ENCODE measurements at regions not wholly inside any gene's neighbourhood (a gene's known extent, or its start where the extent isn't known, plus 50 kb on each side); places are given as distances from the start of the nearest gene placed in this dataset.

DNA sequence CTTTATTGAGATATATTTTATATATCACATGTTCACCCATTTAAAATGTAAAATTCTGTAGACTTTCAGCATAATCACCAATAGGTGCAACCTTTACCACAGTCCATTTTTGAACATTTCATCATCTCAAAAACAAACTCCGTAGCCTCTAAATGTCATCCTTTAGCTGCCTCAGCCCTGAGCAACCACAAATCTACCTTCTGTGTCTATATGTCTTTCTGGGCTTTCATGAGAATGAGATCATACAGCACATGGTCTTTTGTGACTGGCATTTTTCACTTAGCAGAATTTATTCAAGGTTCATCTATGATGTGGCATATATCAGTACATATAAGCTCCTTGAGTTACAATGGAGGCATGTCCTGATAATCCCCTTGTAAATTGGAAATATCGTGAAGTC, 320.5 kb downstream of the ETS1 start:
- Histone ChIP-seq H3K27me3 (ENCODE audit: low read length) (no peaks in the 10 kb centered on the region), H3K79me2 (ENCODE audit: low read length) (no peaks in the 10 kb centered on the region), H3K9me3 (ENCODE audit: low read length) (no peaks in the 10 kb centered on the region), H3K9ac (ENCODE audit: low read length) (no peak overlapping the region), H2AFZ (ENCODE audit: low read length) (no peak overlapping the region), H3K9me2 (replicated peaks; ENCODE audit: insufficient read depth, low read length) (no peaks in the 10 kb centered on the region), H3K36me3 (ENCODE audit: insufficient read depth, low read length) (no peaks in the 10 kb centered on the region), H4K20me1 (ENCODE audit: insufficient read depth, low read depth, low read length) (no peaks in the 10 kb centered on the region), H3K27ac (ENCODE audit: low read length) (no peak overlapping the region), H3K4me3 (ENCODE audit: low read length) (no peak overlapping the region), H3K4me2 (ENCODE audit: low read depth, low read length, poor library complexity, severe bottlenecking) (no peak overlapping the region), H3K4me1 (ENCODE audit: low read length) (peaks cover 10% of the 10 kb centered on the region)
- no peak for DNase-seq

DNA sequence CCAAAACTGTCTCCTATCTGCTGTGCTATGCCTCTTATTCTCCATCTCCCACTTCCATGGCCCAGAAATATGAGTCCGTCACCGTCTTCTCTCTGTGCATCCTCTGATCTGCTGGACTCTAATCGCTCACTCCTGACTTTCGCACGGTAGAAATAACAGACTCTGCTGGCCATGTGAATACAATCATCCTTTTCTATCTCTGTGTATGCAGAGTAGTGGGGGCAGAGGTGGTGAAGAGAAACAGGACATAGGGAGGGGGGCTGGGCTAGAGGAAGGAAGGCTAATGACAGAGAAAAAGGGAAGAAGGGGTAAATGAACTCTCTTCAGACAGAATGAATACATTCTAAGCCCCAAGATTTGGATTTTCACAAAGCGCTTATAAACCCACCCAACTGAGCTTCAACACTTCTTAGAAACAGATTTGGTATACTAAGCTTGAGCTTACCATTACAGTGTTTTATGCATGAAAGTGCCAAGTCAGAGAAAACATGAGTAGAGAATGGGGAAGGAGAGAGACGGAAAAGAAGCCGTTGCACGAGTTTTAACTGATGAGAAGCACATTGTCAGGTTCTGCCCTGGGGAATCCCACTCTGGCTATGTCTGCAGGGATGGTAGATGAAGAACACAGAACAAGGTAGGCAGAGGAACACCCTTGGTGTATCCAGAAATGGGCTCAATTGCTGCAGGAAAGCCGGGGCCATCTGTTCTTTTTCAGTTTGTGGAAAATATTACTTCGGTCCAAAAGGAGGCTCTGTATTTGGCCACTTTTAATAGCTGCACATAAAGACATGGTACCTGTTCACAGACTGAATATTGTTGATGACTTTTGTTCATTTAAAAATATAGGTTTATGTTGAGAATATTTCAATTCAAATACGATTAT, 324.7 kb downstream of the ETS1 start:
- Histone ChIP-seq H3K79me2 (ENCODE audit: low read length) (no peaks in the 10 kb centered on the region), H2AFZ (ENCODE audit: low read length) (no peak overlapping the region; the same call in 1 of the 2 replicates), H3K9me3 (ENCODE audit: low read length) (no peaks in the 10 kb centered on the region), H4K20me1 (ENCODE audit: insufficient read depth, low read depth, low read length) (no peaks in the 10 kb centered on the region), H3K9ac (ENCODE audit: low read length) (no peak overlapping the region), H3K9me2 (replicated peaks; ENCODE audit: insufficient read depth, low read length) (no peaks in the 10 kb centered on the region), H3K4me3 (ENCODE audit: low read length) (no peak overlapping the region), H3K36me3 (ENCODE audit: insufficient read depth, low read length) (no peaks in the 10 kb centered on the region), H3K27me3 (ENCODE audit: low read length) (no peaks in the 10 kb centered on the region), H3K4me1 (ENCODE audit: low read length) (peaks cover 52% of the 10 kb centered on the region), H3K4me2 (ENCODE audit: low read depth, low read length, poor library complexity, severe bottlenecking) (no peak overlapping the region), H3K27ac (ENCODE audit: low read length) (no peak overlapping the region)
- no peak for DNase-seq

GRCh38 chr11:128261011-128261421, 326.3 kb downstream of the ETS1 start:
- H3K36me3 ChIP-seq (ENCODE audit: insufficient read depth, low read length): no peaks in the 10 kb centered on the region
- H3K4me2 ChIP-seq (ENCODE audit: low read depth, low read length, poor library complexity, severe bottlenecking): peak overlapping the region; percentile 59
- no peaks in the 10 kb centered on the region for H4K20me1 ChIP-seq (ENCODE audit: insufficient read depth, low read depth, low read length)

DNA sequence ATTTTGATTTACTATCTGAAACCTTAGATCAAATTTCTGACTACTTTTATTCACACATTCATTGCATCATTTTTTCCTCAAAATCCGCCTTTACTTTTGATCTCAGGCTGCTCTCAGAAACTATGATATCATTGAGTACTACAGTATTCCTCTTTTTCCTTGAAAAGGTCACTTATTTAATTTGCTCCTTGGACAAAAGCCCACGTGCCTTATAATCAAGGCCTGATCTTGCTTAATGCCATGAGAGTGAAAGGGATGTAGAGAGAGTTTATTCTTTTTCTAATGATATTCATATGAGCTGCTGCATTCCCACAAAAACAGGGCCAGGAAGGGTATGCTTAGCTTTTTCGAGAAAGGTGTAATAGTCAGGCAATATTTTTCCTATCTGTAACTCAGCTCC, 327.0 kb downstream of the ETS1 start:
- no peaks in the 10 kb centered on the region for H3K9me3 ChIP-seq (ENCODE audit: low read length)
- H3K4me1 ChIP-seq (ENCODE audit: low read length): peaks cover 61% of the 10 kb centered on the region
- H3K4me3 ChIP-seq (ENCODE audit: low read length): no peak overlapping the region
- H3K9me2 ChIP-seq (replicated peaks; ENCODE audit: insufficient read depth, low read length): no peaks in the 10 kb centered on the region
- no peak overlapping the region for H3K9ac ChIP-seq (ENCODE audit: low read length)
- no peak for DNase-seq
- peak overlapping the region; percentile 79 for H3K27ac ChIP-seq (ENCODE audit: low read length)
- no peaks in the 10 kb centered on the region for H4K20me1 ChIP-seq (ENCODE audit: insufficient read depth, low read depth, low read length)
- H3K27me3 ChIP-seq (ENCODE audit: low read length): no peaks in the 10 kb centered on the region
- H2AFZ ChIP-seq (ENCODE audit: low read length): no peak overlapping the region
- no peaks in the 10 kb centered on the region for H3K36me3 ChIP-seq (ENCODE audit: insufficient read depth, low read length)
- no peaks in the 10 kb centered on the region for H3K79me2 ChIP-seq (ENCODE audit: low read length)
- peak overlapping the region; percentile 59 for H3K4me2 ChIP-seq (ENCODE audit: low read depth, low read length, poor library complexity, severe bottlenecking)

More at GRCh38 chr11:128261011-128261421, 326.3 kb downstream of the ETS1 start:
- Histone ChIP-seq H2AFZ (ENCODE audit: low read length) (no peak overlapping the region), H3K4me1 (ENCODE audit: low read length) (peaks cover 61% of the 10 kb centered on the region), H3K27me3 (ENCODE audit: low read length) (no peaks in the 10 kb centered on the region), H3K4me3 (ENCODE audit: low read length) (no peak overlapping the region), H3K9me3 (ENCODE audit: low read length) (no peaks in the 10 kb centered on the region), H3K9me2 (replicated peaks; ENCODE audit: insufficient read depth, low read length) (no peaks in the 10 kb centered on the region), H3K79me2 (ENCODE audit: low read length) (no peaks in the 10 kb centered on the region), H3K27ac (ENCODE audit: low read length) (no peak overlapping the region), H3K9ac (ENCODE audit: low read length) (no peak overlapping the region)
- DNase-seq: no peak

- Histone ChIP-seq H3K4me3 (ENCODE audit: low read length) (no peak overlapping the region), H3K36me3 (ENCODE audit: insufficient read depth, low read length) (no peaks in the 10 kb centered on the region), H3K4me1 (ENCODE audit: low read length) (peaks cover 61% of the 10 kb centered on the region), H3K9me3 (ENCODE audit: low read length) (no peaks in the 10 kb centered on the region), H2AFZ (ENCODE audit: low read length) (0 out of 2 replicates have a peak overlapping the region, but pooled peaks have one; percentile 24), H3K9ac (ENCODE audit: low read length) (peak overlapping the region; percentile 47; the same call in 1 of the 2 replicates), H3K9me2 (replicated peaks; ENCODE audit: insufficient read depth, low read length) (no peaks in the 10 kb centered on the region), H3K27me3 (ENCODE audit: low read length) (no peaks in the 10 kb centered on the region), H3K27ac (ENCODE audit: low read length) (peak overlapping the region; percentile 79), H3K4me2 (ENCODE audit: low read depth, low read length, poor library complexity, severe bottlenecking) (peak overlapping the region; percentile 59), H4K20me1 (ENCODE audit: insufficient read depth, low read depth, low read length) (no peaks in the 10 kb centered on the region), H3K79me2 (ENCODE audit: low read length) (no peaks in the 10 kb centered on the region)
- DNase-seq: peak; percentile 66
These were observed 327.5 kb downstream of the ETS1 start for GRCh38 chr11:128259816-128260215.

DNA sequence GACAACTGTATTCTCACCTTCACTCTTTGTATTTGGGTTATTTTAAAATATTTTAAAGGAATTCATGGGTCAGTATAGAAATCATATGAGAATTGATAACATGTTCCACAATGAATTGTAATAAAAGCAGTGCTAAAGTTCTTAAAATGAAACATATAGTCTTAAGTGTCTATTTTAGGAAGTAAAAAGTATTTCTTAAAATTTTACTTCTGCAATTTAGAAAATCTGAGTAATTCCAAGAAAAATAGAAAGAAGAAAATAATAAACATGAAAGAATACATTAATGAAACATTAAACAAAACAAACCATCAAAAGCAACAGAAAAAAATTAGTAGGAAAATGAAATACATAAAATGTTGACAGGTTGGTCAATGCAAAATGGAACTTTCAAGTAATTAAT, 332.4 kb downstream of the ETS1 start:
- Histone ChIP-seq H3K4me1 (ENCODE audit: low read length) (peaks cover 32% of the 10 kb centered on the region), H3K9ac (ENCODE audit: low read length) (no peak overlapping the region), H3K27ac (ENCODE audit: low read length) (no peak overlapping the region), H3K27me3 (ENCODE audit: low read length) (no peaks in the 10 kb centered on the region), H3K4me3 (ENCODE audit: low read length) (no peak overlapping the region), H3K9me2 (replicated peaks; ENCODE audit: insufficient read depth, low read length) (no peaks in the 10 kb centered on the region), H2AFZ (ENCODE audit: low read length) (no peak overlapping the region), H3K36me3 (ENCODE audit: insufficient read depth, low read length) (no peaks in the 10 kb centered on the region), H3K4me2 (ENCODE audit: low read depth, low read length, poor library complexity, severe bottlenecking) (no peak overlapping the region), H4K20me1 (ENCODE audit: insufficient read depth, low read depth, low read length) (no peaks in the 10 kb centered on the region), H3K79me2 (ENCODE audit: low read length) (no peaks in the 10 kb centered on the region), H3K9me3 (ENCODE audit: low read length) (no peaks in the 10 kb centered on the region)
- no peak for DNase-seq

DNA sequence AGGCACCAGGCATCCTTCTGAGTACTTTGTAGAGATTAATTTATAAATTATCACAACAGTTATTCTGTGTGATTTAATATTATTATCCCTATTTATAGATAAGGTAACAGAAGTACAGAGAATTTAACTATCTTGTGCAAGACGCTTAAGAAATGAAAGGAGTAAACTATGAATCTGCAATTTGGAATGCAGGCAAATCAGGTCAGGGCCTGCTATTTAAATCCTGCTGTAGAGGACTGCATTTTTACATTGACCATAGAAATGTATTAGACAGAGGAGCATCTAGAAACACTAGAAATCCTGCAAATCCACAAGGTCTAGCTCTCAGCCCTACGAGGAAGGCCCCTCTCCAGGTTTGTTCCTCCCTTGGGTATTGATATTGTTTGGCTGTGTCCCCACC, 336.2 kb downstream of the ETS1 start:
- no peak overlapping the region for H2AFZ ChIP-seq (ENCODE audit: low read length)
- no peak overlapping the region for H3K4me2 ChIP-seq (ENCODE audit: low read depth, low read length, poor library complexity, severe bottlenecking)
- no peak overlapping the region for H3K27ac ChIP-seq (ENCODE audit: low read length)
- no peaks in the 10 kb centered on the region for H3K9me2 ChIP-seq (replicated peaks; ENCODE audit: insufficient read depth, low read length)
- H3K4me1 ChIP-seq (ENCODE audit: low read length): no peaks in the 10 kb centered on the region
- no peaks in the 10 kb centered on the region for H3K79me2 ChIP-seq (ENCODE audit: low read length)
- H4K20me1 ChIP-seq (ENCODE audit: insufficient read depth, low read depth, low read length): no peaks in the 10 kb centered on the region
- no peaks in the 10 kb centered on the region for H3K36me3 ChIP-seq (ENCODE audit: insufficient read depth, low read length)
- no peaks in the 10 kb centered on the region for H3K27me3 ChIP-seq (ENCODE audit: low read length)
- DNase-seq: no peak
- no peak overlapping the region for H3K4me3 ChIP-seq (ENCODE audit: low read length)
- H3K9me3 ChIP-seq (ENCODE audit: low read length): no peaks in the 10 kb centered on the region
- no peak overlapping the region for H3K9ac ChIP-seq (ENCODE audit: low read length)

DNA sequence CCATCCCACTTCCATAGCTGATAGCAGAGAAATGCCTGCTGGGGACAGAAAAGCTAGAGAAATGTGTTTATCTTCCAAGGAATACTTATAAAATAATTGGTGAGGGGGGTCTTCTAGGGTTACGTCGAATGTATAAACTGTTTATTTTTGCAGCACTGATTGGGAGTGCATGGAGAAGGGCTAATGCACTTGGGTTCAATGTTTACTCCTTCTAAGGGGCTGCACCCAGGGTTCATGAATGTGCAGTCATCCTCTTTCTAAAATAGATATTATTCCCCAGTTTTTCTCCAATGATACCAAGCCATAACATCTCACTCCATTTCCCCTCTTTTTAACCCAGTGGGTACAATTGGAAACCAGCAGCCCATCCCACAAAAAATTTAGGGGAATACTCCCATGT, 336.9 kb downstream of the ETS1 start:
- H2AFZ ChIP-seq (ENCODE audit: low read length): no peak overlapping the region
- no peak for DNase-seq
- H3K9me2 ChIP-seq (replicated peaks; ENCODE audit: insufficient read depth, low read length): no peaks in the 10 kb centered on the region

More for the DNA sequence above, 336.9 kb downstream of the ETS1 start:
- no peaks in the 10 kb centered on the region for H3K9me3 ChIP-seq (ENCODE audit: low read length)
- H3K79me2 ChIP-seq (ENCODE audit: low read length): no peaks in the 10 kb centered on the region
- H3K36me3 ChIP-seq (ENCODE audit: insufficient read depth, low read length): no peaks in the 10 kb centered on the region
- H3K4me2 ChIP-seq (ENCODE audit: low read depth, low read length, poor library complexity, severe bottlenecking): no peak overlapping the region
- no peaks in the 10 kb centered on the region for H4K20me1 ChIP-seq (ENCODE audit: insufficient read depth, low read depth, low read length)
- no peaks in the 10 kb centered on the region for H3K4me1 ChIP-seq (ENCODE audit: low read length)
- no peak overlapping the region for H3K4me3 ChIP-seq (ENCODE audit: low read length)
- H3K27ac ChIP-seq (ENCODE audit: low read length): no peak overlapping the region
- H3K9ac ChIP-seq (ENCODE audit: low read length): no peak overlapping the region
- H3K27me3 ChIP-seq (ENCODE audit: low read length): no peaks in the 10 kb centered on the region

All from Karpas-422 (cell line).